Stimulated activated CD8-positive, alpha-beta memory T cell treated with anti-CD3 and anti-CD28 coated beads, Interleukin-4, amount 100 ng/mL, for 1 hour (primary cell): ENCODE measurements at regions not wholly inside any gene's neighbourhood (a gene's known extent, or its start where the extent isn't known, plus 50 kb on each side); places are given as distances from the start of the nearest gene placed in this dataset.
"Not testable (repeated sequence)": the region's sequence is repeated elsewhere in the genome, so short reads cannot be mapped to it uniquely, and the experiment has no call there.

Experiments used
- DNase-seq, 2 donors: peaks; one replicate each; pipeline ENCODE4 v3.0.0-alpha.2; 2020; ENCODE audit warnings: low read depth in 2 of 2, low spot score in 1 of 2

- no peak for DNase-seq
Observed at GRCh38 chr6:14513496-14514393, 396.2 kb downstream of the CD83 start.

- no peak for DNase-seq
Observed at GRCh38 chr6:14516956-14517355, 399.4 kb downstream of the CD83 start.

GRCh38 chr6:14517516-14518105, 400.0 kb downstream of the CD83 start:
- DNase-seq = no peak

- no peak for DNase-seq
Observed at GRCh38 chr6:14518515-14519217, 401.1 kb downstream of the CD83 start.

GRCh38 chr6:14520029-14520428, 402.5 kb downstream of the CD83 start:
- DNase-seq = no peak

- no peak for DNase-seq
Observed at GRCh38 chr6:14520536-14520935, 403.0 kb downstream of the CD83 start.

GRCh38 chr6:14521141-14521540, 403.6 kb downstream of the CD83 start:
- no peak for DNase-seq

- not testable (repeated sequence) for DNase-seq
Observed at GRCh38 chr6:14521861-14522260, 404.3 kb downstream of the CD83 start.

- no peak for DNase-seq
Observed at GRCh38 chr6:14524319-14524718, 406.7 kb downstream of the CD83 start.

GRCh38 chr6:14530385-14530784, 412.8 kb downstream of the CD83 start:
- no peak for DNase-seq

GRCh38 chr6:14533446-14533845, 415.9 kb downstream of the CD83 start:
- DNase-seq = no peak

GRCh38 chr6:14537030-14537429, 419.5 kb downstream of the CD83 start:
- DNase-seq = no peak

GRCh38 chr6:14540276-14540675, 422.7 kb downstream of the CD83 start:
- no peak for DNase-seq

GRCh38 chr6:14540810-14541540, 423.4 kb downstream of the CD83 start:
- DNase-seq = no peak

- DNase-seq = no peak
Observed at GRCh38 chr6:14542670-14543366, 425.2 kb downstream of the CD83 start.

- no peak for DNase-seq
Observed at GRCh38 chr6:14543971-14544585, 426.5 kb downstream of the CD83 start.

- no peak for DNase-seq
Observed at GRCh38 chr6:14544666-14545065, 427.1 kb downstream of the CD83 start.

- no peak for DNase-seq
Observed at GRCh38 chr6:14545496-14545895, 427.9 kb downstream of the CD83 start.

GRCh38 chr6:14546036-14546435, 428.5 kb downstream of the CD83 start:
- no peak for DNase-seq

- DNase-seq = no peak
Observed at GRCh38 chr6:14547284-14547998, 429.9 kb downstream of the CD83 start.
